Keratinocyte (primary cell): ENCODE measurements at regions not wholly inside any gene's neighbourhood (a gene's known extent, or its start where the extent isn't known, plus 50 kb on each side); places are given as distances from the start of the nearest gene placed in this dataset.

Experiments used
- EZH2 ChIP-seq: IDR thresholded peaks from one replicate; pipeline ENCODE4 v1.6.1; 2012; ENCODE audit warnings: inconsistent platforms, mild to moderate bottlenecking, low read length, moderate library complexity
- TF ChIP-seq, protein P1 (sequence below), 3 experiments: IDR thresholded peaks in 1 of 3; conservative IDR thresholded peaks in 1 of 3; optimal IDR thresholded peaks in 1 of 3; 2 replicates in 2 of 3; 3 replicates in 1 of 3; pipeline versions ENCODE3 to v1.5.1; 2011; ENCODE audit warnings: low read length in 3 of 3, mild to moderate bottlenecking in 3 of 3, moderate library complexity in 2 of 3, control low read depth in 1 of 3, inconsistent platforms in 1 of 3; ENCODE audit not compliant: insufficient read depth in 2 of 3; ENCODE audit errors: extremely low read depth in 1 of 3

DNA sequence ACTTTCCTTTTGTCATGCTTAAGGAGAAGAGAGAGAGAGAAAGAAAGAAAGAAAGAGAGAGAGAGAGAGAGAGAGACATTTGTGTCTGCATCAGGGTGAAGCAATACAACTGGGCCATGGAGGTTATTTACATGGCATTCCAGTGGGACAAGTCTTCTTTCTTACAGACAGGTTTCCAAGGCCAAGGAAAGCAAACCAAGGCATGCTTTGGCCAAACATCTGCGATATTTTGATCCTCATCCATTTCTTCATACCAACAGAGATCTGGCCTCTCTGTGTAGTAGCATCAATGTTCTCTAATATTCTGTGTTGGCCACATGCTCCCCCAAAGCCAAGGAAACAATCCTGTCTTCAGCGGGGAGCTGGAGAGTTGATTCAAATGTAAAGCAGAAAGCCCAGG is 292.1 kb downstream of the SETD4 start:
- TF ChIP-seq, protein P1, sequence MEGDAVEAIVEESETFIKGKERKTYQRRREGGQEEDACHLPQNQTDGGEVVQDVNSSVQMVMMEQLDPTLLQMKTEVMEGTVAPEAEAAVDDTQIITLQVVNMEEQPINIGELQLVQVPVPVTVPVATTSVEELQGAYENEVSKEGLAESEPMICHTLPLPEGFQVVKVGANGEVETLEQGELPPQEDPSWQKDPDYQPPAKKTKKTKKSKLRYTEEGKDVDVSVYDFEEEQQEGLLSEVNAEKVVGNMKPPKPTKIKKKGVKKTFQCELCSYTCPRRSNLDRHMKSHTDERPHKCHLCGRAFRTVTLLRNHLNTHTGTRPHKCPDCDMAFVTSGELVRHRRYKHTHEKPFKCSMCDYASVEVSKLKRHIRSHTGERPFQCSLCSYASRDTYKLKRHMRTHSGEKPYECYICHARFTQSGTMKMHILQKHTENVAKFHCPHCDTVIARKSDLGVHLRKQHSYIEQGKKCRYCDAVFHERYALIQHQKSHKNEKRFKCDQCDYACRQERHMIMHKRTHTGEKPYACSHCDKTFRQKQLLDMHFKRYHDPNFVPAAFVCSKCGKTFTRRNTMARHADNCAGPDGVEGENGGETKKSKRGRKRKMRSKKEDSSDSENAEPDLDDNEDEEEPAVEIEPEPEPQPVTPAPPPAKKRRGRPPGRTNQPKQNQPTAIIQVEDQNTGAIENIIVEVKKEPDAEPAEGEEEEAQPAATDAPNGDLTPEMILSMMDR (optimal IDR thresholded peaks at IDR 0.05 in 1 of 3, IDR thresholded peaks at IDR 0.05 in 1 of 3, conservative IDR thresholded peaks at IDR 0.05 in 1 of 3; ENCODE audit: extremely low read depth in 1 of 3, insufficient read depth in 2 of 3, low read length in 3 of 3): no peak
- TF ChIP-seq EZH2: no peak
